H1 (cell line): ENCODE measurements at regions not wholly inside any gene's neighbourhood (a gene's known extent, or its start where the extent isn't known, plus 50 kb on each side); places are given as distances from the start of the nearest gene placed in this dataset.

Experiments
- RBBP5 ChIP-seq: IDR thresholded peaks from 2 replicates; pipeline ENCODE4 v1.7.1; 2012; ENCODE audit warnings: low read depth, mild to moderate bottlenecking, inconsistent platforms, low read length, moderate library complexity, borderline replicate concordance

DNA sequence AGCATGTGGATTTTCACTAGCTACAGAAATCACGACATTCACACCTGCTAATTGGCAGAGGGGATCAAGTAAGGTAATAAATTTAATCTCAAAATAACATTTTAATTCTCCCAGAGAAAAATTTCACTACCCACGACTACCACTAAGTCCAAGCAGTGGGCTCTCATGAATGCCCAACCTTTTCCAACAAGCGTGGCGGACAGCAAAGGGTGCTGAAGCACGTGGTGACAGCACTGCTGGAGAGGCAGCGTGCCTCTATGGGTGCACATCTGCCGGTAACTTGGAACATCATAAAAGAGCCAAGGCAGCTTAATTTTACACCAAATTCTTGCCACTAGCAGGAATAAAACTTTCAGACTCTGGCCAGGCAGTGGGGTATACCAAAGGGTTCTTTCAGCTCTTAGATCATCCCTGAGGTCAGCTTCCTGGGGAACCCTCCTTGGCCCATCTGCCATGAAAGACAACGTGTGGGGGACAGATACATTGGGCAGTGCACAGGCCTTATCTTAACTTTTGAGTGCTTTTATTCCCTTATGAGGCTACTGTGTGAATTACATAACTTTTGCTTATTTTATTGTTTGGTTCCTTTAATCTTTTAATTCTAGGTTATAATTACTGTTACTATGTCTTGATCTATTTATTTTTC lies 206.7 kb upstream of the KCTD7 start (continued):
- TF ChIP-seq RBBP5 = no peak
- TF ChIP-seq, all 59 proteins: peak for 0
